SK-N-SH treated with all-trans-retinoic acid at 6 μM for 48 hours (cell line): ENCODE measurements at regions not wholly inside any gene's neighbourhood (a gene's known extent, or its start where the extent isn't known, plus 50 kb on each side); places are given as distances from the start of the nearest gene placed in this dataset.

ENCODE experiments used
- ARNTL ChIP-seq: fragments of 450-650 bp; formaldehyde crosslinking; IDR thresholded peaks from 2 replicates; pipeline ENCODE4 v1.5.0; 2020; ENCODE audit warnings: low read depth, mild to moderate bottlenecking, moderate library complexity, borderline replicate concordance
- ESRRG ChIP-seq: fragments of 250-450 bp; sonication (Bioruptor Pico); IDR thresholded peaks from 2 replicates; pipeline ENCODE4 v1.6.1; 2021; ENCODE audit warnings: mild to moderate bottlenecking
- GLIS3 ChIP-seq: fragments of 250-450 bp; sonication (Bioruptor Pico); IDR thresholded peaks from 2 replicates; pipeline ENCODE4 v1.5.0; 2020; ENCODE audit warnings: mild to moderate bottlenecking, moderate library complexity
- PPARA ChIP-seq: fragments of 250-450 bp; sonication (Bioruptor Pico); IDR thresholded peaks from 2 replicates; pipeline ENCODE4 v1.5.0; 2020; ENCODE audit warnings: mild to moderate bottlenecking, borderline replicate concordance
- RARB ChIP-seq: fragments of 250-450 bp; sonication (Bioruptor Pico); IDR thresholded peaks from 2 replicates; pipeline ENCODE4 v1.8.0; 2021; ENCODE audit warnings: mild to moderate bottlenecking, moderate library complexity
- TCF4 ChIP-seq: fragments of 250-450 bp; sonication (Bioruptor Pico); IDR thresholded peaks from 2 replicates; pipeline ENCODE4 v1.8.0; 2021; ENCODE audit warnings: mild to moderate bottlenecking, moderate library complexity, borderline replicate concordance
- TOX ChIP-seq: fragments of 250-450 bp; sonication (Bioruptor Pico); IDR thresholded peaks from 2 replicates; pipeline ENCODE4 v1.8.0; 2021; ENCODE audit warnings: mild to moderate bottlenecking, moderate library complexity, borderline replicate concordance
- ZC3H10 ChIP-seq: fragments of 250-450 bp; sonication (Bioruptor Pico); IDR thresholded peaks from 2 replicates; pipeline ENCODE4 v1.5.1; 2021; ENCODE audit warnings: mild to moderate bottlenecking, moderate library complexity
- ZFP3 ChIP-seq: fragments of 250-450 bp; sonication (Bioruptor Pico); IDR thresholded peaks from 2 replicates; pipeline ENCODE4 v1.5.0; 2020; ENCODE audit warnings: mild to moderate bottlenecking, moderate library complexity
- ZNF565 ChIP-seq: fragments of 450-650 bp; formaldehyde crosslinking; conservative IDR thresholded peaks from 2 replicates; pipeline ENCODE4 v1.5.0; 2020; ENCODE audit warnings: low read depth, mild to moderate bottlenecking, moderate library complexity
- ZNF8 ChIP-seq: fragments of 450-650 bp; formaldehyde crosslinking; IDR thresholded peaks from 2 replicates; pipeline ENCODE4 v1.5.0; 2020; ENCODE audit warnings: mild to moderate bottlenecking, moderate library complexity
- TF ChIP-seq, protein P1 (sequence below): fragments of 250-450 bp; sonication (Bioruptor Pico); IDR thresholded peaks from 2 replicates; pipeline ENCODE4 v1.8.0; 2020; ENCODE audit warnings: mild to moderate bottlenecking, moderate library complexity, borderline replicate concordance
- TF ChIP-seq, protein P2 (sequence below): fragments of 250-450 bp; sonication (Bioruptor Pico); IDR thresholded peaks from 2 replicates; pipeline ENCODE4 v1.8.0; 2021; ENCODE audit warnings: low read depth, mild to moderate bottlenecking, moderate library complexity, borderline replicate concordance
- TF ChIP-seq, protein P3 (sequence below): fragments of 250-450 bp; sonication (Bioruptor Pico); IDR thresholded peaks from 2 replicates; pipeline ENCODE4 v1.5.0; 2020; ENCODE audit warnings: mild to moderate bottlenecking, moderate library complexity

DNA sequence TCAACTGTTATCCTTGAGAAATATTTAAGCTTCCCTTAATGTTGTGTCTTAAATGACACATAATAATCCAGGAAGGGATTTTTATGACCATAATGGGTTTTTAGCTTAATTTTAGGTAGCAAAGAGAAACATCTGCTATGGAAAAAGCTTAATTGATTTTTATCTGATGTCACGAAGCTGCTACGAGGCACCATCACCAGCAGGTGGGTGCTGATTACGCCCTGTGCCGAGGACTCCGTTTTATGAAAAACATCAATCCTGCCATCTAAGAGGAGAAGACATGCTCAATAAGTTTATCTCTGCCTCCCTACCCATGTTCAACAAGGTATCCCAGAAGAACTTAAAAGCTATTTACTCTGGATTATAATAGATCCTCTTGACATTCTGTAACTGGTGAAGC is 280.6 kb upstream of the ZFP42 start:
- TF ChIP-seq, protein P1, sequence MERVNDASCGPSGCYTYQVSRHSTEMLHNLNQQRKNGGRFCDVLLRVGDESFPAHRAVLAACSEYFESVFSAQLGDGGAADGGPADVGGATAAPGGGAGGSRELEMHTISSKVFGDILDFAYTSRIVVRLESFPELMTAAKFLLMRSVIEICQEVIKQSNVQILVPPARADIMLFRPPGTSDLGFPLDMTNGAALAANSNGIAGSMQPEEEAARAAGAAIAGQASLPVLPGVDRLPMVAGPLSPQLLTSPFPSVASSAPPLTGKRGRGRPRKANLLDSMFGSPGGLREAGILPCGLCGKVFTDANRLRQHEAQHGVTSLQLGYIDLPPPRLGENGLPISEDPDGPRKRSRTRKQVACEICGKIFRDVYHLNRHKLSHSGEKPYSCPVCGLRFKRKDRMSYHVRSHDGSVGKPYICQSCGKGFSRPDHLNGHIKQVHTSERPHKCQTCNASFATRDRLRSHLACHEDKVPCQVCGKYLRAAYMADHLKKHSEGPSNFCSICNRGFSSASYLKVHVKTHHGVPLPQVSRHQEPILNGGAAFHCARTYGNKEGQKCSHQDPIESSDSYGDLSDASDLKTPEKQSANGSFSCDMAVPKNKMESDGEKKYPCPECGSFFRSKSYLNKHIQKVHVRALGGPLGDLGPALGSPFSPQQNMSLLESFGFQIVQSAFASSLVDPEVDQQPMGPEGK (CRISPR knock-in tag), result no peak
- no peak for TF ChIP-seq PPARA (CRISPR knock-in tag)
- TF ChIP-seq ZNF8 (CRISPR knock-in tag), result no peak
- TF ChIP-seq TCF4 (CRISPR knock-in tag), result no peak
- no peak for TF ChIP-seq ARNTL (CRISPR knock-in tag)
- TF ChIP-seq GLIS3 (CRISPR knock-in tag), result no peak
- TF ChIP-seq, protein P2, sequence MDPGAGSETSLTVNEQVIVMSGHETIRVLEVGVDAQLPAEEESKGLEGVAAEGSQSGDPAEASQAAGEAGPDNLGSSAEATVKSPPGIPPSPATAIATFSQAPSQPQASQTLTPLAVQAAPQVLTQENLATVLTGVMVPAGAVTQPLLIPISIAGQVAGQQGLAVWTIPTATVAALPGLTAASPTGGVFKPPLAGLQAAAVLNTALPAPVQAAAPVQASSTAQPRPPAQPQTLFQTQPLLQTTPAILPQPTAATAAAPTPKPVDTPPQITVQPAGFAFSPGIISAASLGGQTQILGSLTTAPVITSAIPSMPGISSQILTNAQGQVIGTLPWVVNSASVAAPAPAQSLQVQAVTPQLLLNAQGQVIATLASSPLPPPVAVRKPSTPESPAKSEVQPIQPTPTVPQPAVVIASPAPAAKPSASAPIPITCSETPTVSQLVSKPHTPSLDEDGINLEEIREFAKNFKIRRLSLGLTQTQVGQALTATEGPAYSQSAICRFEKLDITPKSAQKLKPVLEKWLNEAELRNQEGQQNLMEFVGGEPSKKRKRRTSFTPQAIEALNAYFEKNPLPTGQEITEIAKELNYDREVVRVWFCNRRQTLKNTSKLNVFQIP, result no peak
- TF ChIP-seq, protein P3, sequence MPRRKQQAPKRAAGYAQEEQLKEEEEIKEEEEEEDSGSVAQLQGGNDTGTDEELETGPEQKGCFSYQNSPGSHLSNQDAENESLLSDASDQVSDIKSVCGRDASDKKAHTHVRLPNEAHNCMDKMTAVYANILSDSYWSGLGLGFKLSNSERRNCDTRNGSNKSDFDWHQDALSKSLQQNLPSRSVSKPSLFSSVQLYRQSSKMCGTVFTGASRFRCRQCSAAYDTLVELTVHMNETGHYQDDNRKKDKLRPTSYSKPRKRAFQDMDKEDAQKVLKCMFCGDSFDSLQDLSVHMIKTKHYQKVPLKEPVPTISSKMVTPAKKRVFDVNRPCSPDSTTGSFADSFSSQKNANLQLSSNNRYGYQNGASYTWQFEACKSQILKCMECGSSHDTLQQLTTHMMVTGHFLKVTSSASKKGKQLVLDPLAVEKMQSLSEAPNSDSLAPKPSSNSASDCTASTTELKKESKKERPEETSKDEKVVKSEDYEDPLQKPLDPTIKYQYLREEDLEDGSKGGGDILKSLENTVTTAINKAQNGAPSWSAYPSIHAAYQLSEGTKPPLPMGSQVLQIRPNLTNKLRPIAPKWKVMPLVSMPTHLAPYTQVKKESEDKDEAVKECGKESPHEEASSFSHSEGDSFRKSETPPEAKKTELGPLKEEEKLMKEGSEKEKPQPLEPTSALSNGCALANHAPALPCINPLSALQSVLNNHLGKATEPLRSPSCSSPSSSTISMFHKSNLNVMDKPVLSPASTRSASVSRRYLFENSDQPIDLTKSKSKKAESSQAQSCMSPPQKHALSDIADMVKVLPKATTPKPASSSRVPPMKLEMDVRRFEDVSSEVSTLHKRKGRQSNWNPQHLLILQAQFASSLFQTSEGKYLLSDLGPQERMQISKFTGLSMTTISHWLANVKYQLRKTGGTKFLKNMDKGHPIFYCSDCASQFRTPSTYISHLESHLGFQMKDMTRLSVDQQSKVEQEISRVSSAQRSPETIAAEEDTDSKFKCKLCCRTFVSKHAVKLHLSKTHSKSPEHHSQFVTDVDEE (CRISPR knock-in tag), result no peak
- TF ChIP-seq ZNF565 (CRISPR knock-in tag), result no peak
- TF ChIP-seq ZC3H10 (CRISPR knock-in tag), result no peak
- no peak for TF ChIP-seq ZFP3
- no peak for TF ChIP-seq ESRRG (CRISPR knock-in tag)
- TF ChIP-seq TOX (CRISPR knock-in tag), result no peak
- no peak for TF ChIP-seq RARB (CRISPR knock-in tag)
